Fibroblast of lung (primary cell): ENCODE measurements at regions not wholly inside any gene's neighbourhood (a gene's known extent, or its start where the extent isn't known, plus 50 kb on each side); places are given as distances from the start of the nearest gene placed in this dataset.
A peak's percentile ranks its signal among the peaks of the same experiment; 100 is the strongest.

Experiments used
- DNase-seq, 2 donors: peaks; one replicate each; pipeline versions ENCODE4 v3.0.0 to v3.0.0-alpha.2; 2010; ENCODE audit warnings: low read depth in 2 of 2
- H2AFZ ChIP-seq: 2 replicates; pipeline ENCODE4 v1.5.1; 2012; ENCODE audit warnings: low read length, control low read depth, inconsistent platforms
- H3K27ac ChIP-seq: 2 replicates; pipeline ENCODE4 v1.5.1; 2011; ENCODE audit warnings: low read length, control low read depth; ENCODE audit not compliant: insufficient read depth
- H3K27me3 ChIP-seq: 2 replicates; pipeline ENCODE4 v1.5.1; 2011; ENCODE audit warnings: mild to moderate bottlenecking, low read length; ENCODE audit not compliant: control insufficient read depth, insufficient read depth
- H3K36me3 ChIP-seq: 2 replicates; pipeline ENCODE4 v1.5.1; 2011; ENCODE audit warnings: low read length; ENCODE audit not compliant: control insufficient read depth, insufficient read depth
- H3K4me1 ChIP-seq: 2 replicates; pipeline ENCODE4 v1.5.1; 2011; ENCODE audit warnings: low read length; ENCODE audit not compliant: control insufficient read depth, insufficient read depth; ENCODE audit errors: extremely low read depth
- H3K4me2 ChIP-seq: 2 replicates; pipeline ENCODE4 v1.5.1; 2011; ENCODE audit warnings: low read length, control low read depth; ENCODE audit not compliant: insufficient read depth; ENCODE audit errors: extremely low read depth
- H3K4me3 ChIP-seq, 4 experiments: fragments of 200-600 bp in 1 of 4; sonication (generic) in 1 of 4; replicated peaks in 1 of 4; 2 replicates each; pipeline ENCODE4 v1.5.1; 2011 to 2016; ENCODE audit warnings: low read length in 4 of 4, low read depth in 3 of 4, mild to moderate bottlenecking in 3 of 4, control low read depth in 2 of 4, inconsistent platforms in 1 of 4, mixed read lengths in 1 of 4; ENCODE audit not compliant: insufficient read depth in 1 of 4; ENCODE audit errors: control extremely low read depth in 1 of 4
- H3K79me2 ChIP-seq: 2 replicates; pipeline ENCODE4 v1.5.1; 2012; ENCODE audit warnings: mild to moderate bottlenecking, low read length, inconsistent platforms; ENCODE audit not compliant: control insufficient read depth, insufficient read depth
- H3K9ac ChIP-seq: 2 replicates; pipeline ENCODE4 v1.5.1; 2011; ENCODE audit warnings: mild to moderate bottlenecking, low read length, control low read depth; ENCODE audit not compliant: insufficient read depth
- H3K9me3 ChIP-seq: 2 replicates; pipeline ENCODE4 v1.5.1; 2012; ENCODE audit warnings: low read depth, low read length; ENCODE audit not compliant: control insufficient read depth, insufficient read depth
- H4K20me1 ChIP-seq: 2 replicates; pipeline ENCODE4 v1.5.1; 2011; ENCODE audit warnings: low read length; ENCODE audit not compliant: control insufficient read depth, insufficient read depth; ENCODE audit errors: extremely low read depth
- CTCF ChIP-seq, 2 donors: IDR thresholded peaks in 1 of 2; conservative IDR thresholded peaks in 1 of 2; 1 replicate in 1 of 2; 2 replicates in 1 of 2; pipeline ENCODE4 v1.5.1; 2011 to 2012; ENCODE audit warnings: low read length in 2 of 2, control low read depth in 1 of 2, inconsistent platforms in 1 of 2, low read depth in 1 of 2, mild to moderate bottlenecking in 1 of 2
- EZH2 ChIP-seq: IDR thresholded peaks from 2 replicates; pipeline ENCODE4 v1.5.1; 2012; ENCODE audit warnings: low read length, control low read depth, mild to moderate bottlenecking; ENCODE audit errors: missing control alignments

GRCh38 chr4:81360737-81361136 is 111.0 kb downstream of the RASGEF1B start:
- H3K9ac ChIP-seq = no peak overlapping the region
- H3K27me3 ChIP-seq = no peaks in the 10 kb centered on the region
- no peak overlapping the region for H3K4me2 ChIP-seq
- peaks cover 2% of the 10 kb centered on the region for H3K4me1 ChIP-seq
- peak overlapping the region; percentile 8 for H2AFZ ChIP-seq
- H3K79me2 ChIP-seq = no peaks in the 10 kb centered on the region
- H3K4me3 ChIP-seq = no peak overlapping the region
- no peak for TF ChIP-seq EZH2
- TF ChIP-seq CTCF (conservative IDR thresholded peaks at IDR 0.05 in 1 of 2, IDR thresholded peaks at IDR 0.05 in 1 of 2; ENCODE audit: low read depth in 1 of 2, low read length in 2 of 2) = no peak
- H4K20me1 ChIP-seq = no peaks in the 10 kb centered on the region
- H3K36me3 ChIP-seq = no peaks in the 10 kb centered on the region
- H3K27ac ChIP-seq = no peak overlapping the region
- no peaks in the 10 kb centered on the region for H3K9me3 ChIP-seq
- peak; percentile 7 to 33 for DNase-seq

- Histone ChIP-seq H3K4me2 (no peak overlapping the region), H2AFZ (no peak overlapping the region), H3K79me2 (no peaks in the 10 kb centered on the region), H3K9ac (no peak overlapping the region), H3K4me1 (peaks cover 2% of the 10 kb centered on the region), H3K36me3 (no peaks in the 10 kb centered on the region), H3K27ac (no peak overlapping the region), H3K27me3 (no peaks in the 10 kb centered on the region), H4K20me1 (no peaks in the 10 kb centered on the region), H3K9me3 (no peaks in the 10 kb centered on the region), H3K4me3 (no peak overlapping the region)
- TF ChIP-seq EZH2 (no peak), CTCF (conservative IDR thresholded peaks at IDR 0.05 in 1 of 2, IDR thresholded peaks at IDR 0.05 in 1 of 2; ENCODE audit: low read depth in 1 of 2, low read length in 2 of 2) (no peak)
- DNase-seq = peak in 1 of 2 donors; percentile 52
These were observed 112.5 kb downstream of the RASGEF1B start for GRCh38 chr4:81359207-81359606.

- H3K4me3 ChIP-seq = no peak overlapping the region
- no peaks in the 10 kb centered on the region for H3K36me3 ChIP-seq
- no peak overlapping the region for H3K9ac ChIP-seq
- no peak overlapping the region for H3K4me2 ChIP-seq
- peaks cover 2% of the 10 kb centered on the region for H3K4me1 ChIP-seq
- TF ChIP-seq CTCF (conservative IDR thresholded peaks at IDR 0.05 in 1 of 2, IDR thresholded peaks at IDR 0.05 in 1 of 2; ENCODE audit: low read depth in 1 of 2, low read length in 2 of 2) = no peak
- no peak for TF ChIP-seq EZH2
- no peaks in the 10 kb centered on the region for H3K27me3 ChIP-seq
- H3K27ac ChIP-seq = no peak overlapping the region
- H3K9me3 ChIP-seq = no peaks in the 10 kb centered on the region
- H3K79me2 ChIP-seq = no peaks in the 10 kb centered on the region
- H4K20me1 ChIP-seq = no peaks in the 10 kb centered on the region
- no peak for DNase-seq
- no peak overlapping the region for H2AFZ ChIP-seq
These were observed 113.6 kb downstream of the RASGEF1B start for GRCh38 chr4:81358154-81358553.
